GM12878 (cell line): ENCODE measurements at regions not wholly inside any gene's neighbourhood (a gene's known extent, or its start where the extent isn't known, plus 50 kb on each side); places are given as distances from the start of the nearest gene placed in this dataset.

Source experiments
- ATAC-seq: fragments of 200-7000 bp; cut with Tn5 transposase; 3 replicates; pipeline ENCODE4 v1.9.1; 2020; ENCODE audit warnings: mild to moderate bottlenecking, moderate library complexity
- BruUV-seq: library from RNA; stranded (reverse); fragments of 400-500 nt; replicated peaks from 2 replicates; lab custom pipeline; 2021; lab: Mats Ljungman, UMichigan
- CTCF ChIA-PET: fragments of 300-600 bp; sonication (Branson Sonifier 250); formaldehyde crosslinking; extraction: SDS; loops from one replicate; lab custom pipeline; 2021; ENCODE audit warnings: inconsistent platforms; lab: Yijun Ruan, JAX
- POLR2A ChIA-PET: fragments of 350-600 bp; formaldehyde crosslinking; extraction: SDS; loops from one replicate; lab custom pipeline; 2021; ENCODE audit warnings: inconsistent platforms; lab: Charles Lee
- RAD21 ChIA-PET: fragments of 300-600 bp; sonication (Branson Sonifier 250); formaldehyde crosslinking; loops from one replicate; lab custom pipeline; 2023; ENCODE audit warnings: antibody characterized with exemption; ENCODE audit not compliant: unreplicated experiment; lab: Charles Lee
- SMC1A ChIA-PET: fragments of 300-600 bp; sonication (Branson Sonifier 250); formaldehyde crosslinking; loops from one replicate; lab custom pipeline; 2023; ENCODE audit not compliant: unreplicated experiment, uncharacterized antibody; lab: Charles Lee
- DNase-seq: peaks from one replicate; pipeline ENCODE4 v3.0.0-alpha.2; 2011; ENCODE audit warnings: low read depth, low spot score
- FAIRE-seq: peaks from 3 replicates; lab custom pipeline; 2011; peaks lifted over from hg19 to GRCh38; lab: Jason Lieb, UNC
- H2AFZ ChIP-seq: 2 replicates; pipeline ENCODE4 v1.6.0; 2011; ENCODE audit warnings: low read depth, low read length, control low read depth; ENCODE audit not compliant: control insufficient read depth
- H3K27ac ChIP-seq: 2 replicates; pipeline ENCODE4 v1.5.1; 2011; ENCODE audit warnings: control low read depth; ENCODE audit not compliant: control insufficient read depth, insufficient read depth
- H3K27me3 ChIP-seq, 2 experiments: replicated peaks in 1 of 2; 2 replicates each; pipeline versions ENCODE4 v1.6.0 to v1.6.1; 2011; ENCODE audit warnings: low read length in 1 of 2; ENCODE audit not compliant: control insufficient read depth in 2 of 2, insufficient read depth in 2 of 2
- H3K36me3 ChIP-seq, 2 experiments: 2 replicates each; pipeline ENCODE4 v1.5.1; 2011; ENCODE audit warnings: low read length in 1 of 2; ENCODE audit not compliant: control insufficient read depth in 2 of 2, insufficient read depth in 2 of 2
- H3K4me1 ChIP-seq: 2 replicates; pipeline ENCODE4 v1.6.1; 2011; ENCODE audit warnings: mild to moderate bottlenecking, low read length, moderate library complexity, mixed read lengths; ENCODE audit not compliant: control insufficient read depth, insufficient read depth
- H3K4me2 ChIP-seq: 2 replicates; pipeline ENCODE4 v1.6.0; 2011; ENCODE audit warnings: control low read depth; ENCODE audit not compliant: control insufficient read depth, insufficient read depth
- H3K4me3 ChIP-seq: fragments of 200-600 bp; sonication (generic); 2 replicates; pipeline ENCODE4 v1.5.1; 2016
- H3K79me2 ChIP-seq: 2 replicates; pipeline ENCODE4 v1.6.0; 2011; ENCODE audit warnings: low read length; ENCODE audit not compliant: control insufficient read depth, insufficient read depth
- H3K9ac ChIP-seq: 2 replicates; pipeline ENCODE4 v1.8.0; 2011; ENCODE audit warnings: low read length, control low read depth, mixed read lengths; ENCODE audit not compliant: control insufficient read depth, insufficient read depth
- H3K9me3 ChIP-seq: replicated peaks from 3 replicates; pipeline ENCODE4 v1.5.1; 2011; ENCODE audit warnings: mild to moderate bottlenecking, low read length; ENCODE audit not compliant: control insufficient read depth, insufficient read depth
- H4K20me1 ChIP-seq: 2 replicates; pipeline ENCODE4 v1.6.0; 2011; ENCODE audit not compliant: control insufficient read depth, insufficient read depth
- BACH1 ChIP-seq: fragments of 450-650 bp; IDR thresholded peaks from 2 replicates; pipeline ENCODE4 v1.6.1; 2017; ENCODE audit warnings: mild to moderate bottlenecking, borderline replicate concordance
- CHD2 ChIP-seq: IDR thresholded peaks from 2 replicates; pipeline ENCODE4 v1.6.1; 2011; ENCODE audit warnings: low read depth, low read length, improper control_type of control experiment, borderline replicate concordance
- GABPA ChIP-seq: IDR thresholded peaks from 2 replicates; pipeline ENCODE4 v1.6.1; 2014; ENCODE audit warnings: antibody characterized with exemption, low read depth, mild to moderate bottlenecking, inconsistent platforms
- HCFC1 ChIP-seq: fragments of 150-350 bp; IDR thresholded peaks from 2 replicates; pipeline ENCODE4 v1.6.1; 2014; ENCODE audit warnings: low read length
- HDAC2 ChIP-seq: fragments of 200-600 bp; sonication (generic); IDR thresholded peaks from 2 replicates; pipeline ENCODE4 v1.6.1; 2017
- JUNB ChIP-seq: IDR thresholded peaks from 2 replicates; pipeline ENCODE4 v1.6.1; 2016; ENCODE audit warnings: antibody characterized with exemption, mild to moderate bottlenecking
- MTA3 ChIP-seq: IDR thresholded peaks from 2 replicates; pipeline ENCODE4 v1.6.1; 2012; ENCODE audit warnings: low read length, inconsistent platforms, borderline replicate concordance
- PML ChIP-seq: IDR thresholded peaks from 2 replicates; pipeline ENCODE4 v1.6.1; 2012; ENCODE audit warnings: low read length, inconsistent platforms
- SMARCA5 ChIP-seq: fragments of 450-650 bp; IDR thresholded peaks from 2 replicates; pipeline ENCODE4 v1.6.1; 2017; ENCODE audit warnings: mild to moderate bottlenecking
- SP1 ChIP-seq: IDR thresholded peaks from one replicate; pipeline ENCODE4 v1.6.1; 2011; ENCODE audit warnings: low read depth, low read length
- SREBF1 ChIP-seq: IDR thresholded peaks from 2 replicates; pipeline ENCODE4 v1.6.1; 2012; ENCODE audit warnings: mild to moderate bottlenecking, low read length
- SUPT20H ChIP-seq: IDR thresholded peaks from 2 replicates; pipeline ENCODE4 v1.6.1; 2011; ENCODE audit warnings: low read depth, mild to moderate bottlenecking, low read length, moderate library complexity, borderline replicate concordance; ENCODE audit not compliant: control insufficient read depth
- TCF12 ChIP-seq: IDR thresholded peaks from 2 replicates; pipeline ENCODE4 v1.6.1; 2011; ENCODE audit warnings: low read depth, mild to moderate bottlenecking, low read length
- ZNF24 ChIP-seq: fragments of 450-650 bp; IDR thresholded peaks from 2 replicates; pipeline ENCODE4 v1.6.1; 2017; ENCODE audit warnings: antibody characterized with exemption, mild to moderate bottlenecking
- ZSCAN29 ChIP-seq: fragments of 450-650 bp; IDR thresholded peaks from 2 replicates; pipeline ENCODE4 v1.6.1; 2017; ENCODE audit warnings: mild to moderate bottlenecking, moderate library complexity
- whole genome bisulfite sequencing: methylation state at CpG from one replicate; pipeline ENCODE4 v1.1.6; 2016; ENCODE audit warnings: low lambda C conversion rate; ENCODE audit not compliant: insufficient replicate concordance, insufficient coverage; ENCODE audit errors: missing lambda C conversion rate; 5-methylcytosine and 5-hydroxymethylcytosine counted together
- in situ Hi-C: fragments of 300-500 bp; cut with MboI; formaldehyde crosslinking; loops from 9 replicates; pipeline ENCODE4 v1.14.3; 2018; ENCODE audit warnings: mixed read lengths
- intact Hi-C: fragments of 100-400 bp; cut with micrococcal nuclease; formaldehyde crosslinking; loops from one replicate; pipeline ENCODE4 v1.14.2; 2022; ENCODE audit not compliant: unreplicated experiment
- TF ChIP-seq, protein P1 (sequence below): fragments of 450-650 bp; formaldehyde crosslinking; IDR thresholded peaks from 2 replicates; pipeline ENCODE4 v1.5.0; 2022; ENCODE audit warnings: mild to moderate bottlenecking, missing genetic modification characterization
- TF ChIP-seq, protein P2 (sequence below): fragments of 450-650 bp; IDR thresholded peaks from 2 replicates; pipeline ENCODE4 v1.6.1; 2017; ENCODE audit warnings: mild to moderate bottlenecking
- TF ChIP-seq, protein P3 (sequence below): fragments of 450-650 bp; IDR thresholded peaks from 2 replicates; pipeline ENCODE4 v1.6.1; 2014; ENCODE audit warnings: mild to moderate bottlenecking

DNA sequence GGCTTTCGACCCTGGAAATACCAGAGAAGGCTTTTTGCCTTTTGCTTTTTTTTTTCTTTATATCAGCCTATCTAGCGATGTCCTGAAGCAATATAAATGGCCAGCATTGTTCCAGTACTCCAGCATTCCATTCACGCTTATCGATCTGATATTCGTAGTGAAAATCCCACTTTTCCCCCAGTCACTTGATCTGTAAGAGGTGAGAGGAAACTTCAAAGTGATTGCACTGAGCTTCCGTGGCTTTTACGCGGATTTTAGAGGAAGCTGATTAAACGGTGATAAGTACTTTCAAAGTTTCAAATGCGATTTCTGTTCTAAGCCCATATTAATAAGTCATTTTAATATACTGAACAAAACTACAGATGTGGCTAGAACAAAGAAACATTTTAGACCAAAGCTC, 725.5 kb downstream of the TRIML1 start (continued):
- TF ChIP-seq, protein P1, sequence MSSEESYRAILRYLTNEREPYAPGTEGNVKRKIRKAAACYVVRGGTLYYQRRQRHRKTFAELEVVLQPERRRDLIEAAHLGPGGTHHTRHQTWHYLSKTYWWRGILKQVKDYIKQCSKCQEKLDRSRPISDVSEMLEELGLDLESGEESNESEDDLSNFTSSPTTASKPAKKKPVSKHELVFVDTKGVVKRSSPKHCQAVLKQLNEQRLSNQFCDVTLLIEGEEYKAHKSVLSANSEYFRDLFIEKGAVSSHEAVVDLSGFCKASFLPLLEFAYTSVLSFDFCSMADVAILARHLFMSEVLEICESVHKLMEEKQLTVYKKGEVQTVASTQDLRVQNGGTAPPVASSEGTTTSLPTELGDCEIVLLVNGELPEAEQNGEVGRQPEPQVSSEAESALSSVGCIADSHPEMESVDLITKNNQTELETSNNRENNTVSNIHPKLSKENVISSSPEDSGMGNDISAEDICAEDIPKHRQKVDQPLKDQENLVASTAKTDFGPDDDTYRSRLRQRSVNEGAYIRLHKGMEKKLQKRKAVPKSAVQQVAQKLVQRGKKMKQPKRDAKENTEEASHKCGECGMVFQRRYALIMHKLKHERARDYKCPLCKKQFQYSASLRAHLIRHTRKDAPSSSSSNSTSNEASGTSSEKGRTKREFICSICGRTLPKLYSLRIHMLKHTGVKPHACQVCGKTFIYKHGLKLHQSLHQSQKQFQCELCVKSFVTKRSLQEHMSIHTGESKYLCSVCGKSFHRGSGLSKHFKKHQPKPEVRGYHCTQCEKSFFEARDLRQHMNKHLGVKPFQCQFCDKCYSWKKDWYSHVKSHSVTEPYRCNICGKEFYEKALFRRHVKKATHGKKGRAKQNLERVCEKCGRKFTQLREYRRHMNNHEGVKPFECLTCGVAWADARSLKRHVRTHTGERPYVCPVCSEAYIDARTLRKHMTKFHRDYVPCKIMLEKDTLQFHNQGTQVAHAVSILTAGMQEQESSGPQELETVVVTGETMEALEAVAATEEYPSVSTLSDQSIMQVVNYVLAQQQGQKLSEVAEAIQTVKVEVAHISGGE (CRISPR knock-in tag), result no peak
- TF ChIP-seq BACH1, result no peak
- TF ChIP-seq, protein P2, sequence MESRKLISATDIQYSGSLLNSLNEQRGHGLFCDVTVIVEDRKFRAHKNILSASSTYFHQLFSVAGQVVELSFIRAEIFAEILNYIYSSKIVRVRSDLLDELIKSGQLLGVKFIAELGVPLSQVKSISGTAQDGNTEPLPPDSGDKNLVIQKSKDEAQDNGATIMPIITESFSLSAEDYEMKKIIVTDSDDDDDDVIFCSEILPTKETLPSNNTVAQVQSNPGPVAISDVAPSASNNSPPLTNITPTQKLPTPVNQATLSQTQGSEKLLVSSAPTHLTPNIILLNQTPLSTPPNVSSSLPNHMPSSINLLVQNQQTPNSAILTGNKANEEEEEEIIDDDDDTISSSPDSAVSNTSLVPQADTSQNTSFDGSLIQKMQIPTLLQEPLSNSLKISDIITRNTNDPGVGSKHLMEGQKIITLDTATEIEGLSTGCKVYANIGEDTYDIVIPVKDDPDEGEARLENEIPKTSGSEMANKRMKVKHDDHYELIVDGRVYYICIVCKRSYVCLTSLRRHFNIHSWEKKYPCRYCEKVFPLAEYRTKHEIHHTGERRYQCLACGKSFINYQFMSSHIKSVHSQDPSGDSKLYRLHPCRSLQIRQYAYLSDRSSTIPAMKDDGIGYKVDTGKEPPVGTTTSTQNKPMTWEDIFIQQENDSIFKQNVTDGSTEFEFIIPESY, result no peak
- no peak for TF ChIP-seq GABPA

DNA sequence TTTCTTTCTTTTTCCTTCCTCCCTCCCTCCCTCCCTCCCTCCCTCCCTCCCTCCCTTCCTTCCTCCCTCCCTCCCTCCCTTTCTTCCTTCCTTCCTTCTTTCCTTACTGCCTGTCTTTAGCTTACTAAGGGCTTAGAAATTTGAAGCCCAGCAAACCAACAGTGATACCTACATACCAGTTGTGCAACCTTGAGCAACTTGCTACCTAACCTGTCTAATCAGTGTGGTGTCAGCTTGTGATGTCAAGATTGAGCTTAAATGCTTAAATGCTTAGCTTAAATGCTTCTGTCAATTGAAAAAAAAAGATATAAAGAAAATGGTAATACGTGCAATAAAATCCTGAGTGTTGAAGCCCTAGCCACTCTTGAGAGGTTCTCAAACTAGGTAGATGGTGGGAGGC, 728.6 kb downstream of the TRIML1 start:
- SMC1A ChIA-PET, result no interaction called here
- Histone ChIP-seq H3K9me3 (no peaks in the 10 kb centered on the region; the same call in 2 of the 3 replicates), H3K79me2 (no peaks in the 10 kb centered on the region), H3K4me1 (no peaks in the 10 kb centered on the region), H3K4me3 (no peak overlapping the region), H2AFZ (no peak overlapping the region), H3K27ac (no peak overlapping the region), H3K27me3 (no peaks in the 10 kb centered on the region), H3K36me3 (no peaks in the 10 kb centered on the region), H3K9ac (no peak overlapping the region), H4K20me1 (no peaks in the 10 kb centered on the region), H3K4me2 (no peak overlapping the region)
- in situ Hi-C loops, result no loop called here
- no TSS peak for BruUV-seq
- DNase-seq, result no peak
- TF ChIP-seq, protein P3, sequence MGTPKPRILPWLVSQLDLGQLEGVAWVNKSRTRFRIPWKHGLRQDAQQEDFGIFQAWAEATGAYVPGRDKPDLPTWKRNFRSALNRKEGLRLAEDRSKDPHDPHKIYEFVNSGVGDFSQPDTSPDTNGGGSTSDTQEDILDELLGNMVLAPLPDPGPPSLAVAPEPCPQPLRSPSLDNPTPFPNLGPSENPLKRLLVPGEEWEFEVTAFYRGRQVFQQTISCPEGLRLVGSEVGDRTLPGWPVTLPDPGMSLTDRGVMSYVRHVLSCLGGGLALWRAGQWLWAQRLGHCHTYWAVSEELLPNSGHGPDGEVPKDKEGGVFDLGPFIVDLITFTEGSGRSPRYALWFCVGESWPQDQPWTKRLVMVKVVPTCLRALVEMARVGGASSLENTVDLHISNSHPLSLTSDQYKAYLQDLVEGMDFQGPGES, result no peak
- TF ChIP-seq SUPT20H, result no peak
- no peak for TF ChIP-seq SREBF1
- no peak for TF ChIP-seq MTA3
- no peak for TF ChIP-seq HCFC1
- TF ChIP-seq GABPA, result no peak
- TF ChIP-seq PML, result no peak
- no peak for TF ChIP-seq SP1
- no peak for TF ChIP-seq HDAC2
- no peak for TF ChIP-seq CHD2
- no peak for TF ChIP-seq JUNB
- TF ChIP-seq ZSCAN29, result no peak
- no peak for TF ChIP-seq SMARCA5
- no peak for TF ChIP-seq TCF12
- no peak for TF ChIP-seq ZNF24
- no peak for FAIRE-seq
- CTCF ChIA-PET, result no interaction called here
- WGBS, result 10% methylated on average over 1 of the region's 1 CpG
- ATAC-seq, result no peak
- intact Hi-C loops, result no loop called here
- POLR2A ChIA-PET, result no interaction called here
- RAD21 ChIA-PET, result no interaction called here
